ENCODE measurements at regions not wholly inside any gene's neighbourhood (a gene's known extent, or its start where the extent isn't known, plus 50 kb on each side); places are given as distances from the start of the nearest gene placed in this dataset.

- Mint-ChIP-seq H3K9me3 (peaks cover 20 to 21% of the 10 kb centered on the region in 2 donors), H3K4me1 (no peaks in the 10 kb centered on the region), H3K36me3 (peaks cover 6% of the 10 kb centered on the region), H3K27me3 (ENCODE audit: low read depth in 2 of 2) (no peaks in the 10 kb centered on the region), H3K4me3 (no peak overlapping the region), H3K27ac (no peak overlapping the region)
- H3K36me3 ChIP-seq (ENCODE audit: control insufficient read depth, insufficient read depth, low read length), result no peaks in the 10 kb centered on the region
- TF ChIP-seq CTCF (IDR thresholded peaks at IDR 0.05), result no peak
- no peaks in the 10 kb centered on the region for H3K27me3 ChIP-seq (ENCODE audit: control insufficient read depth, insufficient read depth, low read length)
- no peak for DNase-seq
- intact Hi-C loops (cut with micrococcal nuclease), result no loop called here
- WGBS (ENCODE audit: insufficient coverage), result 66% methylated on average over 5 of the region's 6 CpGs
- no peak for ATAC-seq
- peaks cover 10% of the 10 kb centered on the region for H3K9me3 ChIP-seq (ENCODE audit: control insufficient read depth, insufficient read depth, low read length)
- H3K27ac ChIP-seq (ENCODE audit: low read length), result no peak overlapping the region
- H3K4me3 ChIP-seq (ENCODE audit: low read length), result no peak overlapping the region
- H3K4me1 ChIP-seq (ENCODE audit: control insufficient read depth, insufficient read depth, low read length), result no peaks in the 10 kb centered on the region
These were observed 146.0 kb upstream of the FBXL7 start for GRCh38 chr5:15354021-15354420.

DNA sequence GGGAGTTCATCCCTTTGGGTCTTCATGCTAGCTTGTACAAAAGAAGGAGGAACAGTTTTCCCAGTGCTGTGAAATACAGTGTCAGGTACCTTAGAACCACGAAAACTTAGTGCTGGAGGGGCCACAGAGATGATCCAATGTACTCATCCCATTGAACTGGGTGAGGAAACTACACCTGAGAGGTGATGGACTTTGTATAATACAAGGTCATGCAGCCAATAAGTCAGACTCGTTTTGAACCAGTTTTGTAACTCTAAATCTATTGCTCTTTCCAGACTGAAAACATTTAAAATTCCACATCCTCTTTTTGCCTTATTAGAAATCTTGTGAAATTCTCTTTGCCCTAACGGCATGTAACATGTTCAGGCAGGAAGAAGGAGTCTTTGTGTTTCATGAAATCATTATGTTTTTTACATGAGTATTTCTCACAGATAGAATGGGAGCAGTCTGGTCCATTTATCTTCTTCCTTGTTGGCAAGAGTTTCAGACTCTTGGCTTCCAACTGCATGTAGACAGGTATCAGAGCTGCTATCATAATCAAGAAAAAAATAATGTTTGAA is 146.8 kb upstream of the FBXL7 start:
- no peak for TF ChIP-seq CTCF (IDR thresholded peaks at IDR 0.05)
- Mint-ChIP-seq H3K27ac (no peak overlapping the region), H3K4me3 (no peak overlapping the region), H3K36me3 (peaks cover 6% of the 10 kb centered on the region), H3K9me3 (peaks cover 18% of the 10 kb centered on the region in 2 donors), H3K27me3 (ENCODE audit: low read depth in 2 of 2) (no peaks in the 10 kb centered on the region), H3K4me1 (no peaks in the 10 kb centered on the region)
- no peak overlapping the region for H3K4me3 ChIP-seq (ENCODE audit: low read length)
- H3K27me3 ChIP-seq (ENCODE audit: control insufficient read depth, insufficient read depth, low read length), result no peaks in the 10 kb centered on the region
- no peaks in the 10 kb centered on the region for H3K36me3 ChIP-seq (ENCODE audit: control insufficient read depth, insufficient read depth, low read length)
- WGBS (ENCODE audit: insufficient coverage), result 30% methylated on average over 3 of the region's 3 CpGs
- H3K4me1 ChIP-seq (ENCODE audit: control insufficient read depth, insufficient read depth, low read length), result no peaks in the 10 kb centered on the region
- peaks cover 10% of the 10 kb centered on the region for H3K9me3 ChIP-seq (ENCODE audit: control insufficient read depth, insufficient read depth, low read length)
- intact Hi-C loops (cut with micrococcal nuclease), result no loop called here
- DNase-seq (no peak), ATAC-seq (no peak)
- H3K27ac ChIP-seq (ENCODE audit: low read length), result no peak overlapping the region

DNA sequence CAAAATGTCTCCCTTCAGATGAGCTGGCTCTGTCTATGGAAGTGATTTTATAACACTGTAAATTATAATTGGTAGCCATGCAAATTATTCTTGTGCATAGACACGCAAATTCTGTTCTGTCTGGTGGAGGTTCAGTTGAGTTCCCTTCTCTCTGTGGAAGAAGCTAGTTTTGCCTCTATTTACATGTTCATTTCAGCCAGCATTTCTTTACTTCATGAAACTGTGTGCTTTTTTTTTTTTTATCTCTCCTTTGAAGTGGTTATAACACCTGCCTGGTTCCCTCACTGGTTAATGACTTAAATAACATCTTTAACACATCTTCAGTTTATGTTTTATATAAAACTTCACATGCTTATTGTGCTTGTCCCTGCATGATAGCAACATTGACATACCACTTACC is 149.4 kb upstream of the FBXL7 start:
- no peak for TF ChIP-seq CTCF (IDR thresholded peaks at IDR 0.05)
- intact Hi-C loops (cut with micrococcal nuclease), result no loop called here
- ATAC-seq, result no peak
- no peak overlapping the region for H3K4me3 Mint-ChIP-seq
- no peak overlapping the region for H3K27ac Mint-ChIP-seq
- H3K36me3 Mint-ChIP-seq, result peaks cover 6% of the 10 kb centered on the region
- 80% methylated on average over 1 of the region's 1 CpG for WGBS (ENCODE audit: insufficient coverage)
- no peaks in the 10 kb centered on the region for H3K36me3 ChIP-seq (ENCODE audit: control insufficient read depth, insufficient read depth, low read length)
- no peak overlapping the region for H3K4me3 ChIP-seq (ENCODE audit: low read length)
- peaks cover 7 to 15% of the 10 kb centered on the region in 2 donors for H3K9me3 Mint-ChIP-seq
- H3K4me1 Mint-ChIP-seq, result no peaks in the 10 kb centered on the region
- H3K27me3 Mint-ChIP-seq (ENCODE audit: low read depth in 2 of 2), result no peaks in the 10 kb centered on the region
- H3K4me1 ChIP-seq (ENCODE audit: control insufficient read depth, insufficient read depth, low read length), result no peaks in the 10 kb centered on the region
- no peak overlapping the region for H3K27ac ChIP-seq (ENCODE audit: low read length)
- peaks cover 4% of the 10 kb centered on the region for H3K9me3 ChIP-seq (ENCODE audit: control insufficient read depth, insufficient read depth, low read length)
- H3K27me3 ChIP-seq (ENCODE audit: control insufficient read depth, insufficient read depth, low read length), result no peaks in the 10 kb centered on the region
- DNase-seq, result no peak

- WGBS (ENCODE audit: insufficient coverage), result 50% methylated on average over 5 of the region's 5 CpGs
- Mint-ChIP-seq H3K4me1 (no peaks in the 10 kb centered on the region), H3K27me3 (ENCODE audit: low read depth in 2 of 2) (no peaks in the 10 kb centered on the region), H3K36me3 (no peaks in the 10 kb centered on the region), H3K27ac (no peak overlapping the region), H3K4me3 (no peak overlapping the region), H3K9me3 (peaks cover 0 to 12% of the 10 kb centered on the region in 2 donors)
- H3K4me1 ChIP-seq (ENCODE audit: control insufficient read depth, insufficient read depth, low read length), result no peaks in the 10 kb centered on the region
- H3K9me3 ChIP-seq (ENCODE audit: control insufficient read depth, insufficient read depth, low read length), result peaks cover 11% of the 10 kb centered on the region
- H3K36me3 ChIP-seq (ENCODE audit: control insufficient read depth, insufficient read depth, low read length), result no peaks in the 10 kb centered on the region
- DNase-seq (no peak), ATAC-seq (no peak)
- H3K27ac ChIP-seq (ENCODE audit: low read length), result no peak overlapping the region
- no peak overlapping the region for H3K4me3 ChIP-seq (ENCODE audit: low read length)
- intact Hi-C loops (cut with micrococcal nuclease), result no loop called here
- no peak for TF ChIP-seq CTCF (IDR thresholded peaks at IDR 0.05)
- H3K27me3 ChIP-seq (ENCODE audit: control insufficient read depth, insufficient read depth, low read length), result no peaks in the 10 kb centered on the region
These were observed 153.2 kb upstream of the FBXL7 start for GRCh38 chr5:15346738-15347137.

Data from natural killer cell (primary cell).